Prostate gland (tissue), 2 donors: ENCODE measurements at regions not wholly inside any gene's neighbourhood (a gene's known extent, or its start where the extent isn't known, plus 50 kb on each side); places are given as distances from the start of the nearest gene placed in this dataset.

Experiments used
- POLR2A ChIP-seq: fragments of 450-650 bp; IDR thresholded peaks from one replicate; pipeline ENCODE4 v1.6.1; 2016; ENCODE audit warnings: antibody characterized with exemption, mild to moderate bottlenecking
- POLR2AphosphoS5 ChIP-seq: sonication (generic); formaldehyde crosslinking; IDR thresholded peaks from one replicate; pipeline ENCODE4 v1.6.1; 2017; ENCODE audit warnings: antibody characterized with exemption
- TF ChIP-seq, protein P1 (sequence below), 4 experiments: fragments of 200-600 bp in 2 of 4; fragments of 450-650 bp in 2 of 4; sonication (generic) in 2 of 4; IDR thresholded peaks; 1 replicate in 3 of 4; 2 replicates in 1 of 4; pipeline ENCODE4 v1.5.1; 2016 to 2019; ENCODE audit warnings: antibody characterized with exemption in 4 of 4, mild to moderate bottlenecking in 2 of 4, moderate library complexity in 2 of 4

DNA sequence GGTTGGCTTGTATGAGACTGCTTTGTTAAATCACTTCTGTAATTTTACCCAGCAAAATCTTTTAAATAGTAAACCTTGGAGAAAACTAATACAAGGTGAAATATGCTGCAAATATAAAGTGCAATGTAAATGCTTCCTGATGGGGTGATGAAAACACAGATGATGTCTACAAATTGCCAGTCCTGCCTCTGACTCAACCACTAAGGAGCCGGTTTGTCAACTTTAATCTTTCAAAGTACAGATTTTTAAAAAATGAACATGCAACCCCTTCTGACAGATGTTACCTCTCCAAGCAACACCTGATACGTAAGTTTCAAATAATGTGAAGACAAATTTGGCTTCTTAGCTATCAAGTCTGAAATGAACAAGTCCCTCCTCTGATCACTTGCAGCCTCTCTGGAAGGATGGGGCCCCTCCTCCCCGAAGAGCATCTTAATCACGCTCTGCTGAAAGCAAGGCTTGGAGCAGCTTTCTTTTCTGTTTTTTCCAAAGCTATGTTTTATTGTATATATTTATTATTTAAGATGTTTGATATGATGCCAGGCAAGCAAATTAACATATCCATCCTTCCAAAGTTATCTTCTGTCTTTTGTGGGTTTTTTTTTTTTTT, 196.0 kb downstream of the MYLK4 start:
- TF ChIP-seq, protein P1, sequence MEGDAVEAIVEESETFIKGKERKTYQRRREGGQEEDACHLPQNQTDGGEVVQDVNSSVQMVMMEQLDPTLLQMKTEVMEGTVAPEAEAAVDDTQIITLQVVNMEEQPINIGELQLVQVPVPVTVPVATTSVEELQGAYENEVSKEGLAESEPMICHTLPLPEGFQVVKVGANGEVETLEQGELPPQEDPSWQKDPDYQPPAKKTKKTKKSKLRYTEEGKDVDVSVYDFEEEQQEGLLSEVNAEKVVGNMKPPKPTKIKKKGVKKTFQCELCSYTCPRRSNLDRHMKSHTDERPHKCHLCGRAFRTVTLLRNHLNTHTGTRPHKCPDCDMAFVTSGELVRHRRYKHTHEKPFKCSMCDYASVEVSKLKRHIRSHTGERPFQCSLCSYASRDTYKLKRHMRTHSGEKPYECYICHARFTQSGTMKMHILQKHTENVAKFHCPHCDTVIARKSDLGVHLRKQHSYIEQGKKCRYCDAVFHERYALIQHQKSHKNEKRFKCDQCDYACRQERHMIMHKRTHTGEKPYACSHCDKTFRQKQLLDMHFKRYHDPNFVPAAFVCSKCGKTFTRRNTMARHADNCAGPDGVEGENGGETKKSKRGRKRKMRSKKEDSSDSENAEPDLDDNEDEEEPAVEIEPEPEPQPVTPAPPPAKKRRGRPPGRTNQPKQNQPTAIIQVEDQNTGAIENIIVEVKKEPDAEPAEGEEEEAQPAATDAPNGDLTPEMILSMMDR (IDR thresholded peaks at IDR 0.05): no peak
- TF ChIP-seq POLR2A (no peak), POLR2AphosphoS5 (no peak)
